ENCODE measurements at regions not wholly inside any gene's neighbourhood (a gene's known extent, or its start where the extent isn't known, plus 50 kb on each side); places are given as distances from the start of the nearest gene placed in this dataset.

DNA sequence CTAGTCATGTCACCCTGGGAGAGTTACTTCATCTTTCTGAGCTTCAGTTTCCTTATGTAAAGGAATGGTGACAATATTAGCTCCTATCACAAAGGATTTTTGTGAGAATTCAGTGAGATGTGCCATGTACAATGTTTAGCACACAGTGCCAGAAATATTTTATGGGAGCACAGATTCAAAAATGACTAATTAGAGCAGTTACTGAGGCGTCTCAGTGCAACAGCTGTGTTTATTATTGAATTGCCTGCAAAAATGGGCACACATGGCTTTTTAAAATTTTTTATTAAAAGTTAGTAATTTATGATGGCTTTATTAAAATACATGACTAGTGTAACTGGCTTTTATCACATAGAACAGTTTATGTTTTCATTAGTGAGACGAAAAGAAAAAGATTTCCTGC is 134.3 kb upstream of the AHI1 start:
- intact Hi-C loops (cut with DNase I; ENCODE audit: low total_unique reads) = no loop called here
- Histone ChIP-seq H3K9me3 (no peaks in the 10 kb centered on the region), H3K27me3 (no peaks in the 10 kb centered on the region), H3K36me3 (no peaks in the 10 kb centered on the region), H3K27ac (no peak overlapping the region), H3K4me3 (no peak overlapping the region), H3K4me1 (no peaks in the 10 kb centered on the region)
- no peak for TF ChIP-seq POLR2AphosphoS5 (IDR thresholded peaks at IDR 0.05)
- TF ChIP-seq POLR2A (IDR thresholded peaks at IDR 0.05) = no peak
- TF ChIP-seq EP300 (IDR thresholded peaks at IDR 0.05; ENCODE audit: low read depth) = no peak
- TF ChIP-seq, protein P1, sequence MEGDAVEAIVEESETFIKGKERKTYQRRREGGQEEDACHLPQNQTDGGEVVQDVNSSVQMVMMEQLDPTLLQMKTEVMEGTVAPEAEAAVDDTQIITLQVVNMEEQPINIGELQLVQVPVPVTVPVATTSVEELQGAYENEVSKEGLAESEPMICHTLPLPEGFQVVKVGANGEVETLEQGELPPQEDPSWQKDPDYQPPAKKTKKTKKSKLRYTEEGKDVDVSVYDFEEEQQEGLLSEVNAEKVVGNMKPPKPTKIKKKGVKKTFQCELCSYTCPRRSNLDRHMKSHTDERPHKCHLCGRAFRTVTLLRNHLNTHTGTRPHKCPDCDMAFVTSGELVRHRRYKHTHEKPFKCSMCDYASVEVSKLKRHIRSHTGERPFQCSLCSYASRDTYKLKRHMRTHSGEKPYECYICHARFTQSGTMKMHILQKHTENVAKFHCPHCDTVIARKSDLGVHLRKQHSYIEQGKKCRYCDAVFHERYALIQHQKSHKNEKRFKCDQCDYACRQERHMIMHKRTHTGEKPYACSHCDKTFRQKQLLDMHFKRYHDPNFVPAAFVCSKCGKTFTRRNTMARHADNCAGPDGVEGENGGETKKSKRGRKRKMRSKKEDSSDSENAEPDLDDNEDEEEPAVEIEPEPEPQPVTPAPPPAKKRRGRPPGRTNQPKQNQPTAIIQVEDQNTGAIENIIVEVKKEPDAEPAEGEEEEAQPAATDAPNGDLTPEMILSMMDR (IDR thresholded peaks at IDR 0.05) = no peak
- in situ Hi-C loops (cut with MboI; ENCODE audit: low pct_ligation_motif_present in 1 of 4, low pct_unique_long_range_greater_than_20kb in 1 of 4, low sequenced_read_pairs in 3 of 4) = no loop called here
- no peak for DNase-seq
- 69 to 76% methylated on average over 2 of the region's 2 CpGs for WGBS, 2 donors (ENCODE audit: low coverage in 1 of 2)

DNA sequence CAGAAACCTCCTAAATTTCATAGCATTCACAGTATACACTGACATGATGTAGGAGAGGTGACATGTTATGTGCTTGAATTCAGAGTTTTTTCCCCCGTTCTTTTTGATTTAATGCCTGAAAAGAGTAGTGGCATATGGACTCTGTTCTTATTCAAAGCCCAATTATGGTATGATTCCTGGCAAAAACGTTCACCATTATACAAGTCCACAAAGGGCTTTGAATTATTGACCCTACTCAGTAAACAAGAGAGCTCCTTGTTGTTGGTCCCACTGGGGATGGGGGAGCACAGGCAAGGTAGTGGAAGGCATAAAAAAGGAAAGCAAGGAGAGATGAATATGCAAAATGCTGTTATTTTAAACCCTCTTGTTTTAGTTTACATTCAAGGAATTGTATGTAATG is 136.0 kb upstream of the AHI1 start:
- no peak for DNase-seq
- no peaks in the 10 kb centered on the region for H3K36me3 ChIP-seq
- H3K27me3 ChIP-seq = no peaks in the 10 kb centered on the region
- H3K27ac ChIP-seq = no peak overlapping the region
- H3K9me3 ChIP-seq = no peaks in the 10 kb centered on the region
- no peak overlapping the region for H3K4me3 ChIP-seq
- intact Hi-C loops (cut with DNase I; ENCODE audit: low total_unique reads) (no loop called here), in situ Hi-C loops (cut with MboI; ENCODE audit: low pct_ligation_motif_present in 1 of 4, low pct_unique_long_range_greater_than_20kb in 1 of 4, low sequenced_read_pairs in 3 of 4) (no loop called here)
- TF ChIP-seq POLR2A (IDR thresholded peaks at IDR 0.05) (no peak), POLR2AphosphoS5 (IDR thresholded peaks at IDR 0.05) (no peak), EP300 (IDR thresholded peaks at IDR 0.05; ENCODE audit: low read depth) (no peak)
- TF ChIP-seq, protein P1 (IDR thresholded peaks at IDR 0.05) = no peak
- 33 to 40% methylated on average over 2 of the region's 2 CpGs for WGBS, 2 donors (ENCODE audit: low coverage in 1 of 2)
- H3K4me1 ChIP-seq = no peaks in the 10 kb centered on the region

DNA sequence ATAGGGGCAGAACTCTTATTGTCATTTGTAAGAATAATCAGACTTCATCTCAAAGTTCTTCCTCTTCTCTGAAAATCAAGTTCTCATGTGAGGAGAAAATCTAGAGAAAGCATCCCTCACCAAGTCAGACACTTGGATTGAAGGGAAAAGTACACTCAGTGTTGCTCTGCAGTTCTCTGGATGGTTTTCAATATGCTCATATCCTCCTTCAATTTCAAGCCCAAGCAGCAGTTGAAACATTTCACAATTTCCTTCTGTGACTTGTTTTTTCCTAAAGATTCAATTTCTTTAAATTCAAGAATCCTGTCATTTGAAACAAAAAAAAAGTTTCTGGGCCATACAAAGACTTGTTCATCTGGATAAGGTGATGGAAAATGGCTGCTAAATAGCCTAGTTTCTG is 140.2 kb upstream of the AHI1 start:
- Histone ChIP-seq H3K4me1 (no peaks in the 10 kb centered on the region), H3K27me3 (no peaks in the 10 kb centered on the region), H3K4me3 (no peak overlapping the region), H3K36me3 (no peaks in the 10 kb centered on the region), H3K9me3 (no peaks in the 10 kb centered on the region), H3K27ac (no peak overlapping the region)
- in situ Hi-C loops (cut with MboI; ENCODE audit: low pct_ligation_motif_present in 1 of 4, low pct_unique_long_range_greater_than_20kb in 1 of 4, low sequenced_read_pairs in 3 of 4) = no loop called here
- TF ChIP-seq, protein P1 (IDR thresholded peaks at IDR 0.05) = no peak
- TF ChIP-seq POLR2A (IDR thresholded peaks at IDR 0.05) (no peak), POLR2AphosphoS5 (IDR thresholded peaks at IDR 0.05) (no peak), EP300 (IDR thresholded peaks at IDR 0.05; ENCODE audit: low read depth) (no peak)
- intact Hi-C loops (cut with DNase I; ENCODE audit: low total_unique reads) = no loop called here
- no peak for DNase-seq

DNA sequence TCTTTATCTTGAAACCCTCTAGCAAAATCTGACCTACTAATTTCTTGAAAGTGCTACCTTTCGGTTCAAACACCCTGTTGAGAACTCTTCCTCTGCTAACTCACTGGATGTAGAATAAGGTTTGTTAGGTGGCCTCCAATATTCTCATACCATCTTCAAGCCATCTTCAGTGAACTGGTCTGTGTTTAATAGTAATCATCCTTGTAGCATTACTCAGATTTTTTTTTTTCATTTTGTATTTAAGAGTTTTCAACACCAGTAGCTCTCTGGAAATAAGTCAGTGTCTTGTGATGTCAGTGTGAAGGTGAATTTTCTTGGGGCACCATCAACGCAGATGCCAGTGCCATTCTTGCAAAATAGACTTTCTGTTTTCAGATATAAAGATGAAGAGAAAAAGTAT is 140.6 kb upstream of the AHI1 start:
- intact Hi-C loops (cut with DNase I; ENCODE audit: low total_unique reads) (no loop called here), in situ Hi-C loops (cut with MboI; ENCODE audit: low pct_ligation_motif_present in 1 of 4, low pct_unique_long_range_greater_than_20kb in 1 of 4, low sequenced_read_pairs in 3 of 4) (no loop called here)
- Histone ChIP-seq H3K9me3 (no peaks in the 10 kb centered on the region), H3K4me1 (no peaks in the 10 kb centered on the region), H3K27ac (no peak overlapping the region), H3K27me3 (no peaks in the 10 kb centered on the region), H3K36me3 (no peaks in the 10 kb centered on the region), H3K4me3 (no peak overlapping the region)
- 83 to 85% methylated on average over 2 of the region's 2 CpGs for WGBS, 2 donors (ENCODE audit: low coverage in 1 of 2)
- no peak for TF ChIP-seq EP300 (IDR thresholded peaks at IDR 0.05; ENCODE audit: low read depth)
- TF ChIP-seq, protein P1 (IDR thresholded peaks at IDR 0.05) = no peak
- TF ChIP-seq POLR2AphosphoS5 (IDR thresholded peaks at IDR 0.05) = no peak
- no peak for TF ChIP-seq POLR2A (IDR thresholded peaks at IDR 0.05)
- DNase-seq = no peak
